H9 (cell line): ENCODE measurements at regions not wholly inside any gene's neighbourhood (a gene's known extent, or its start where the extent isn't known, plus 50 kb on each side); places are given as distances from the start of the nearest gene placed in this dataset.

ENCODE experiments used
- DNase-seq: peaks from one replicate; pipeline ENCODE4 v3.0.0-alpha.2; 2017
- H2AFZ ChIP-seq: one replicate; pipeline ENCODE4 v1.6.1; 2013; ENCODE audit warnings: mild to moderate bottlenecking, low read length, control low read depth, moderate library complexity
- H2AK5ac ChIP-seq: 2 replicates; pipeline ENCODE4 v1.6.1; 2013; ENCODE audit warnings: low read length, control low read depth, mixed read lengths; ENCODE audit not compliant: insufficient read length
- H2BK120ac ChIP-seq: one replicate; pipeline ENCODE4 v1.6.1; 2013; ENCODE audit warnings: low read depth, mild to moderate bottlenecking, low read length, control low read depth, inconsistent platforms; ENCODE audit not compliant: poor library complexity, severe bottlenecking
- H2BK12ac ChIP-seq: 2 replicates; pipeline ENCODE4 v1.6.1; 2013; ENCODE audit warnings: low read length, control low read depth, mixed read lengths, low read depth; ENCODE audit not compliant: insufficient read length
- H2BK15ac ChIP-seq: 2 replicates; pipeline ENCODE4 v1.6.1; 2013; ENCODE audit warnings: low read depth, low read length, control low read depth
- H2BK20ac ChIP-seq: one replicate; pipeline ENCODE4 v1.6.1; 2013; ENCODE audit warnings: low read depth, mild to moderate bottlenecking, low read length, control low read depth, inconsistent platforms; ENCODE audit not compliant: poor library complexity, severe bottlenecking
- H2BK5ac ChIP-seq: 2 replicates; pipeline ENCODE4 v1.6.1; 2013; ENCODE audit warnings: low read length, control low read depth, mixed read lengths; ENCODE audit not compliant: insufficient read length
- H3K14ac ChIP-seq: 2 replicates; pipeline ENCODE4 v1.6.1; 2013; ENCODE audit warnings: low read length, control low read depth; ENCODE audit not compliant: insufficient read depth
- H3K18ac ChIP-seq: 2 replicates; pipeline ENCODE4 v1.6.1; 2013; ENCODE audit warnings: low read depth, mild to moderate bottlenecking, mixed read lengths, low read length, control low read depth; ENCODE audit not compliant: insufficient read length
- H3K23ac ChIP-seq: 2 replicates; pipeline ENCODE4 v1.6.1; 2013; ENCODE audit warnings: low read length, control low read depth, mixed read lengths, low read depth; ENCODE audit not compliant: insufficient read length
- H3K23me2 ChIP-seq: 2 replicates; pipeline ENCODE4 v1.6.1; 2013; ENCODE audit warnings: low read depth, mild to moderate bottlenecking, mixed read lengths, low read length, control low read depth; ENCODE audit not compliant: insufficient read length, poor library complexity, severe bottlenecking
- H3K27ac ChIP-seq: 2 replicates; pipeline ENCODE4 v1.5.1; 2013; ENCODE audit warnings: low read length, control low read depth, mixed read lengths, low read depth; ENCODE audit not compliant: insufficient read length
- H3K27me3 ChIP-seq: 2 replicates; pipeline ENCODE4 v1.6.1; 2013; ENCODE audit warnings: low read length, control low read depth, inconsistent platforms; ENCODE audit not compliant: insufficient read depth
- H3K4ac ChIP-seq: 2 replicates; pipeline ENCODE4 v1.6.1; 2013; ENCODE audit warnings: low read depth, mild to moderate bottlenecking, control low read depth, inconsistent platforms, low read length, moderate library complexity
- H3K4me1 ChIP-seq: 2 replicates; pipeline ENCODE4 v1.6.1; 2013; ENCODE audit warnings: low read length, control low read depth, inconsistent platforms; ENCODE audit not compliant: insufficient read depth
- H3K4me2 ChIP-seq: 2 replicates; pipeline ENCODE4 v1.6.1; 2013; ENCODE audit warnings: low read length, control low read depth, mixed read lengths; ENCODE audit not compliant: insufficient read length, insufficient read depth
- H3K56ac ChIP-seq: 2 replicates; pipeline ENCODE4 v1.6.1; 2013; ENCODE audit warnings: low read depth, mild to moderate bottlenecking, mixed read lengths, low read length, control low read depth; ENCODE audit not compliant: insufficient read length
- H3K79me1 ChIP-seq: 2 replicates; pipeline ENCODE4 v1.6.1; 2013; ENCODE audit warnings: low read depth, mild to moderate bottlenecking, moderate library complexity, low read length, control low read depth, inconsistent platforms; ENCODE audit not compliant: insufficient read depth, poor library complexity, severe bottlenecking
- H3K79me2 ChIP-seq: 2 replicates; pipeline ENCODE4 v1.6.1; 2013; ENCODE audit warnings: low read length, control low read depth, inconsistent platforms; ENCODE audit not compliant: insufficient read depth
- H3K9ac ChIP-seq: 2 replicates; pipeline ENCODE4 v1.6.1; 2013; ENCODE audit warnings: low read length, control low read depth, mixed read lengths; ENCODE audit not compliant: insufficient read length; ENCODE audit errors: extremely low read depth
- H3K9me3 ChIP-seq: one replicate; pipeline ENCODE4 v1.6.1; 2013; ENCODE audit warnings: low read depth, low read length, inconsistent platforms; ENCODE audit not compliant: control insufficient read depth
- H3T11ph ChIP-seq: one replicate; pipeline ENCODE4 v1.6.1; 2013; ENCODE audit warnings: mild to moderate bottlenecking, low read length, control low read depth, inconsistent platforms
- H4K20me1 ChIP-seq: one replicate; pipeline ENCODE4 v1.6.1; 2013; ENCODE audit not compliant: control insufficient read depth, insufficient read length, insufficient read depth
- H4K5ac ChIP-seq: 2 replicates; pipeline ENCODE4 v1.6.1; 2013; ENCODE audit warnings: low read depth, mild to moderate bottlenecking, mixed read lengths, low read length, control low read depth; ENCODE audit not compliant: insufficient read length
- H4K8ac ChIP-seq: replicated peaks from 2 replicates; pipeline ENCODE4 v1.6.1; 2013; ENCODE audit warnings: low read length, control low read depth, mixed read lengths, low read depth; ENCODE audit not compliant: insufficient read length
- H4K91ac ChIP-seq: 2 replicates; pipeline ENCODE4 v1.6.1; 2013; ENCODE audit warnings: low read depth, mild to moderate bottlenecking, moderate library complexity, mixed read lengths, low read length, control low read depth; ENCODE audit not compliant: insufficient read length
- H3K27ac Mint-ChIP-seq, 3 experiments: 2 replicates in 2 of 3; 3 replicates in 1 of 3; pipeline ENCODE4 v1.8.0; 2020 to 2021; ENCODE audit warnings: mixed read lengths in 3 of 3, mild to moderate bottlenecking in 1 of 3, moderate library complexity in 1 of 3
- H3K27me3 Mint-ChIP-seq: 2 replicates; pipeline ENCODE4 v1.8.0; 2021; ENCODE audit warnings: low read depth, mild to moderate bottlenecking, moderate library complexity, mixed read lengths
- H3K36me3 Mint-ChIP-seq, 3 experiments: 2 replicates in 2 of 3; 3 replicates in 1 of 3; pipeline ENCODE4 v1.8.0; 2020 to 2021; ENCODE audit warnings: low read depth in 3 of 3, mixed read lengths in 3 of 3; ENCODE audit not compliant: insufficient read depth in 1 of 3
- H3K4me1 Mint-ChIP-seq, 2 experiments: 2 replicates each; pipeline ENCODE4 v1.8.0; 2020; ENCODE audit warnings: mixed read lengths in 2 of 2
- H3K4me3 Mint-ChIP-seq, 2 experiments: 2 replicates in 1 of 2; 3 replicates in 1 of 2; pipeline ENCODE4 v1.8.0; 2020 to 2021; ENCODE audit warnings: mild to moderate bottlenecking in 2 of 2, mixed read lengths in 2 of 2, moderate library complexity in 1 of 2
- H3K9me3 Mint-ChIP-seq, 2 experiments: 2 replicates in 1 of 2; 3 replicates in 1 of 2; pipeline ENCODE4 v1.8.0; 2020; ENCODE audit warnings: mild to moderate bottlenecking in 2 of 2, mixed read lengths in 2 of 2, moderate library complexity in 1 of 2
- WGBS: extraction: QIAGEN DNeasy Blood & Tissue Kit; methylation state at CpG from one replicate; pipeline ENCODE4 v1.1.7; 2013; ENCODE audit warnings: missing lambda C conversion rate, low lambda C conversion rate, mixed read lengths; ENCODE audit not compliant: insufficient read length; ENCODE audit errors: extremely low coverage; 5-methylcytosine and 5-hydroxymethylcytosine counted together
- TF ChIP-seq, protein P1 (sequence below): fragments of 200-600 bp; sonication (generic); conservative IDR thresholded peaks from 3 replicates; pipeline ENCODE4 v1.8.0; 2021; ENCODE audit warnings: antibody characterized with exemption, mild to moderate bottlenecking

DNA sequence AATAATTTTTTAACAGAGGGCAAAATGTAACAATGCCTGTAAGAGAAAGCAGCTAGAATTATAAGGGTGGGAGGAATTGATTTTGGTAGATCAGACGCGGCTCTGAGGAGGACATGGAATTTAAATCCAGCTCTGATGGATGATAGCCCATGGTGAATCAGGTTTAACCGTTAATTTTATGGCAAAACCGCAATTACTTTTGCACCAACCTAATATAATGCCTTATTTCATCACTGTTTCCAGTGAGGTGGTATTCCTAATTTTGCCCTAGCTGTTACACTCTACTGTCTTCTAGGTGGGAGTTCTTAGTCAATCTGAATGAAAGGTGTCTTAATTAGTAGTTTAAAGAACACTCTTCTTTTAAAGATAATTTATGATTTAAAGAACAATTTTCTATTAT, 198.3 kb upstream of the SMLR1 start:
- no peak for DNase-seq
- H4K20me1 ChIP-seq: no peaks in the 10 kb centered on the region
- H3K9me3 Mint-ChIP-seq: 0 out of 5 replicates have a peak, but pooled peaks cover 0 to 2% of the 10 kb centered on the region in 2 experiments
- no peak overlapping the region for H3K4me2 ChIP-seq
- H3K4ac ChIP-seq: no peak overlapping the region
- H3K18ac ChIP-seq: no peak overlapping the region
- H2BK12ac ChIP-seq: no peak overlapping the region
- H2BK20ac ChIP-seq: no peak overlapping the region
- no peak overlapping the region for H3K56ac ChIP-seq
- H2AK5ac ChIP-seq: no peak overlapping the region
- TF ChIP-seq, protein P1, sequence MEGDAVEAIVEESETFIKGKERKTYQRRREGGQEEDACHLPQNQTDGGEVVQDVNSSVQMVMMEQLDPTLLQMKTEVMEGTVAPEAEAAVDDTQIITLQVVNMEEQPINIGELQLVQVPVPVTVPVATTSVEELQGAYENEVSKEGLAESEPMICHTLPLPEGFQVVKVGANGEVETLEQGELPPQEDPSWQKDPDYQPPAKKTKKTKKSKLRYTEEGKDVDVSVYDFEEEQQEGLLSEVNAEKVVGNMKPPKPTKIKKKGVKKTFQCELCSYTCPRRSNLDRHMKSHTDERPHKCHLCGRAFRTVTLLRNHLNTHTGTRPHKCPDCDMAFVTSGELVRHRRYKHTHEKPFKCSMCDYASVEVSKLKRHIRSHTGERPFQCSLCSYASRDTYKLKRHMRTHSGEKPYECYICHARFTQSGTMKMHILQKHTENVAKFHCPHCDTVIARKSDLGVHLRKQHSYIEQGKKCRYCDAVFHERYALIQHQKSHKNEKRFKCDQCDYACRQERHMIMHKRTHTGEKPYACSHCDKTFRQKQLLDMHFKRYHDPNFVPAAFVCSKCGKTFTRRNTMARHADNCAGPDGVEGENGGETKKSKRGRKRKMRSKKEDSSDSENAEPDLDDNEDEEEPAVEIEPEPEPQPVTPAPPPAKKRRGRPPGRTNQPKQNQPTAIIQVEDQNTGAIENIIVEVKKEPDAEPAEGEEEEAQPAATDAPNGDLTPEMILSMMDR: no peak
- no peak overlapping the region for H2BK120ac ChIP-seq
- no peaks in the 10 kb centered on the region for H3K79me1 ChIP-seq
- H3K23ac ChIP-seq: no peak overlapping the region
- no peak overlapping the region for H4K8ac ChIP-seq
- peaks cover 21 to 22% of the 10 kb centered on the region in 2 experiments for H3K4me1 Mint-ChIP-seq
- H3K23me2 ChIP-seq: no peaks in the 10 kb centered on the region
- H3K27me3 Mint-ChIP-seq: peaks cover 20% of the 10 kb centered on the region
- no peak overlapping the region for H3K27ac Mint-ChIP-seq
- H2BK5ac ChIP-seq: no peak overlapping the region
- H2AFZ ChIP-seq: no peak overlapping the region
- H3K4me3 Mint-ChIP-seq: no peak overlapping the region
- H3K79me2 ChIP-seq: no peaks in the 10 kb centered on the region
- H4K5ac ChIP-seq: no peak overlapping the region
- H3T11ph ChIP-seq: no peak overlapping the region
- H4K91ac ChIP-seq: no peak overlapping the region
- H3K9me3 ChIP-seq: no peaks in the 10 kb centered on the region
- H3K27me3 ChIP-seq: no peaks in the 10 kb centered on the region
- H3K14ac ChIP-seq: no peak overlapping the region
- H3K9ac ChIP-seq: no peak overlapping the region
- no CpG with 5 or more reads among the region's 4 CpGs for WGBS
- peaks cover 0 to under 1% (median 0%) of the 10 kb centered on the region in 3 experiments; a peak in 3 of 7 replicates for H3K36me3 Mint-ChIP-seq
- H2BK15ac ChIP-seq: no peak overlapping the region
- H3K27ac ChIP-seq: no peak overlapping the region
- peaks cover 7% of the 10 kb centered on the region; the same call in 1 of the 2 replicates for H3K4me1 ChIP-seq
